ENCODE measurements at regions not wholly inside any gene's neighbourhood (a gene's known extent, or its start where the extent isn't known, plus 50 kb on each side); places are given as distances from the start of the nearest gene placed in this dataset.

- TF ChIP-seq EZH2 (IDR thresholded peaks at IDR 0.05; ENCODE audit: borderline replicate concordance, low read depth, low read length, poor library complexity, severe bottlenecking) (no peak), CTCF (conservative IDR thresholded peaks at IDR 0.05; ENCODE audit: low read depth, low read length) (no peak)
Observed at GRCh38 chr13:76729691-76730090, 156.5 kb downstream of the KCTD12 start.

Measured in A673 (cell line).